Panc1 (cell line): ENCODE measurements at regions not wholly inside any gene's neighbourhood (a gene's known extent, or its start where the extent isn't known, plus 50 kb on each side); places are given as distances from the start of the nearest gene placed in this dataset.

Experiments
- POLR2AphosphoS5 ChIP-seq: IDR thresholded peaks from 2 replicates; pipeline ENCODE4 v1.6.1; 2012; ENCODE audit warnings: mild to moderate bottlenecking, low read depth, low read length, moderate library complexity
- TF ChIP-seq, protein P1 (sequence below): fragments of 450-650 bp; IDR thresholded peaks from 2 replicates; pipeline ENCODE4 v1.5.1; 2017; ENCODE audit warnings: mild to moderate bottlenecking

DNA sequence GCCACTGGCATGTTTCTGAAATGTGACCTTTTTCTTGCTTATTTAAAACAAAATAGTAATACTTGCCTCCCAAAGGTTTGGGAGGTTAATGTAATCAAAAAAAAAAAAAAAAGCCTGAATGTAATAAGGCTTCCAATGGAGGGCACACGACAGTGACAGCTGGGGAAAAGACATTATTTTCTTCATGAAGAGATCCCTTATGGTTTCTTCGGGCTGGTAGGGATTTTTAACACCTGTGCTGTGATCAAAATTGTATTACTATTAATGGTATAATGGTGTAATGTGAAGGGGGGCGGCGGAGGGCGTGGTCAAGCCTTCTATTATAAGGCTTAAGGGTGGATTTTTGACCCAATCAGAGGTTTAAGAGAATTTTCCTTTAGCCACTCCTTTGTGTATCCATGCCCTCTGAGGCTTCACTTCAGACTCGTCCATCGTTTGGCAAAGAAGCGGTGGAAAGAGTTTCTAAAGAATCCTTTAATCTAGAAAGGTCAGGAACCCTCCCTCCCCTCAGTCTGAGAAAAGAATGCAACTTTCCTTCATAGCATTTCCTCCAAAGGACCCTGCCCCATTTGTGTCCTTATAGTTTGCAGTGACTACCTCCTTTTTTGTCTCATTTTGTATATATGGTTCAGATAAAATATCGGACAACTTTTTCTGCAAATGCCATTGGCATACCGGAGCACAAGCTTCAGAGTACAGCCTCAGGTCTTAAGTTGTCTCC lies 89.5 kb upstream of the CHD2 start:
- TF ChIP-seq, protein P1, sequence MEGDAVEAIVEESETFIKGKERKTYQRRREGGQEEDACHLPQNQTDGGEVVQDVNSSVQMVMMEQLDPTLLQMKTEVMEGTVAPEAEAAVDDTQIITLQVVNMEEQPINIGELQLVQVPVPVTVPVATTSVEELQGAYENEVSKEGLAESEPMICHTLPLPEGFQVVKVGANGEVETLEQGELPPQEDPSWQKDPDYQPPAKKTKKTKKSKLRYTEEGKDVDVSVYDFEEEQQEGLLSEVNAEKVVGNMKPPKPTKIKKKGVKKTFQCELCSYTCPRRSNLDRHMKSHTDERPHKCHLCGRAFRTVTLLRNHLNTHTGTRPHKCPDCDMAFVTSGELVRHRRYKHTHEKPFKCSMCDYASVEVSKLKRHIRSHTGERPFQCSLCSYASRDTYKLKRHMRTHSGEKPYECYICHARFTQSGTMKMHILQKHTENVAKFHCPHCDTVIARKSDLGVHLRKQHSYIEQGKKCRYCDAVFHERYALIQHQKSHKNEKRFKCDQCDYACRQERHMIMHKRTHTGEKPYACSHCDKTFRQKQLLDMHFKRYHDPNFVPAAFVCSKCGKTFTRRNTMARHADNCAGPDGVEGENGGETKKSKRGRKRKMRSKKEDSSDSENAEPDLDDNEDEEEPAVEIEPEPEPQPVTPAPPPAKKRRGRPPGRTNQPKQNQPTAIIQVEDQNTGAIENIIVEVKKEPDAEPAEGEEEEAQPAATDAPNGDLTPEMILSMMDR = no peak
- TF ChIP-seq POLR2AphosphoS5 = peak; percentile 88
